GM12865 (cell line): ENCODE measurements at regions not wholly inside any gene's neighbourhood (a gene's known extent, or its start where the extent isn't known, plus 50 kb on each side); places are given as distances from the start of the nearest gene placed in this dataset.

ENCODE experiments used
- DNase-seq: peaks from one replicate; pipeline ENCODE4 v3.0.0; 2010; ENCODE audit warnings: low read depth
- H3K4me3 ChIP-seq: 2 replicates; pipeline ENCODE4 v1.5.1; 2011; ENCODE audit warnings: mild to moderate bottlenecking, low read depth, low read length, control low read depth
- TF ChIP-seq, protein P1 (sequence below): IDR thresholded peaks from 2 replicates; pipeline ENCODE4 v1.5.1; 2011; ENCODE audit warnings: low read length, control low read depth, low read depth, inconsistent platforms; ENCODE audit not compliant: insufficient read depth; ENCODE audit errors: missing control alignments

GRCh38 chr6:16078064-16078463, 50.8 kb upstream of the MYLIP start:
- H3K4me3 ChIP-seq: no peak overlapping the region
- TF ChIP-seq, protein P1, sequence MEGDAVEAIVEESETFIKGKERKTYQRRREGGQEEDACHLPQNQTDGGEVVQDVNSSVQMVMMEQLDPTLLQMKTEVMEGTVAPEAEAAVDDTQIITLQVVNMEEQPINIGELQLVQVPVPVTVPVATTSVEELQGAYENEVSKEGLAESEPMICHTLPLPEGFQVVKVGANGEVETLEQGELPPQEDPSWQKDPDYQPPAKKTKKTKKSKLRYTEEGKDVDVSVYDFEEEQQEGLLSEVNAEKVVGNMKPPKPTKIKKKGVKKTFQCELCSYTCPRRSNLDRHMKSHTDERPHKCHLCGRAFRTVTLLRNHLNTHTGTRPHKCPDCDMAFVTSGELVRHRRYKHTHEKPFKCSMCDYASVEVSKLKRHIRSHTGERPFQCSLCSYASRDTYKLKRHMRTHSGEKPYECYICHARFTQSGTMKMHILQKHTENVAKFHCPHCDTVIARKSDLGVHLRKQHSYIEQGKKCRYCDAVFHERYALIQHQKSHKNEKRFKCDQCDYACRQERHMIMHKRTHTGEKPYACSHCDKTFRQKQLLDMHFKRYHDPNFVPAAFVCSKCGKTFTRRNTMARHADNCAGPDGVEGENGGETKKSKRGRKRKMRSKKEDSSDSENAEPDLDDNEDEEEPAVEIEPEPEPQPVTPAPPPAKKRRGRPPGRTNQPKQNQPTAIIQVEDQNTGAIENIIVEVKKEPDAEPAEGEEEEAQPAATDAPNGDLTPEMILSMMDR: no peak
- peak; percentile 58 for DNase-seq

GRCh38 chr6:16069671-16070070, 59.2 kb upstream of the MYLIP start:
- TF ChIP-seq, protein P1: no peak
- no peak for DNase-seq
- no peak overlapping the region for H3K4me3 ChIP-seq

DNA sequence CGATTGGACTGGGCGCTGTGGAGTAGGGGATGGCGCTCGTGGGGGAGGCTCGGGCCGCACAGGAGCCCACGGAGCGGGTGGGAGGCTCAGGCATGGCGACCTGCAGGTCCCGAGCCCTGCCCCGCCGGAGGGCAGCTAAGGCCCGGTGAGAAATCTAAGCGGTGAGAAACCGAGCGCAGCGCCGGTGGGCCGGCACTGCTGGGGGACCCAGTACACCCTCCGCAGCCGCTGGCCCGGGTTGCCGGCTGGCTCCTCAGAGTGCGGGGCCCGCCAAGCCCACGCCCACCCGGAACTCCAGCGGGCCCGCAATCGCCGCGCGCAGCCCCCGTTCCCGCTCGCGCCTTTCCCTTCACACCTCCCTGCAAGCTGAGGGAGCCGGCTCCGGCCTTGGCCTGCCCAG, 59.7 kb upstream of the MYLIP start:
- H3K4me3 ChIP-seq: no peak overlapping the region
- TF ChIP-seq, protein P1: no peak
- no peak for DNase-seq

- no peak for DNase-seq
- TF ChIP-seq, protein P1: no peak
- no peak overlapping the region for H3K4me3 ChIP-seq
Observed at GRCh38 chr6:16067568-16067967, 61.3 kb upstream of the MYLIP start.

DNA sequence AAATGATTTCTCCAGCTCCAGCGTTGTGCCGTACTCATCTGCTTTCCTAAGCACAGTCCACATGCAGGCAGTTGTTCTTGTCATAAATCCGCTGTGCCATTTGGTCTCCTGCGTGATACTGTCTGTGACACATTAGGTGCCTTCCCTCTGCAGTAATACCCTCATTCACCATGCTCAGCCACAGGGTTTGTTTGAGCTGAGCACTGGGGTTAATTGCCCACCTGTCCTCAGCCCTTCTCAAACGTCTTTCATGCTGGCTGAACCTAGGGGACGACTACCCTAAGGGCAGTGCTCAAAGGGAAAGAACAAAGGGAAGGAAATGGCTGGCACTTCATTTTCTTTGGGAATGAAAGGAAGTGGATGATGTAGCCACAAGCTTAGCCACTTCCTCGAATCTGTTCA, 64.2 kb upstream of the MYLIP start:
- no peak for DNase-seq
- TF ChIP-seq, protein P1: no peak
- H3K4me3 ChIP-seq: no peak overlapping the region

DNA sequence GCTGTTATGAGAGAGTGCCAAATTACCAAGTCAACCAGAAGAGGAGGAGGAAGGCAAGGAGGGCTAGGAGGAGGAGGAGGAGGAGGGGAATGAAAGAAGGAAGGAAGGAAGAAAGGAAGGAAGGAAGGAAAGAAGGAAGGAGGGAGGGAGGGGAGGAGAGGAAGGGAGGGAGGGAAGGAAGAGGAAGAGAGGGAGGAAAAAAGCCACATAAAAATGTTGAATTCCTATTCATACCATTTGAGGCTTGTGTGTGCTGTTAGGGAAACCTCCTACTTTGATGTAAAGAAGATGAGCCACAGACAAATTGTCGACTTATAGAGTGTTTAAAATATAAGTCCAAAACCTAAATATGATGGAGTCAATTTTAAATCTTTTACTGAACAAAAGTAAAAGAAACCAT, 65.3 kb upstream of the MYLIP start:
- TF ChIP-seq, protein P1: no peak
- no peak for DNase-seq
- H3K4me3 ChIP-seq: no peak overlapping the region

DNA sequence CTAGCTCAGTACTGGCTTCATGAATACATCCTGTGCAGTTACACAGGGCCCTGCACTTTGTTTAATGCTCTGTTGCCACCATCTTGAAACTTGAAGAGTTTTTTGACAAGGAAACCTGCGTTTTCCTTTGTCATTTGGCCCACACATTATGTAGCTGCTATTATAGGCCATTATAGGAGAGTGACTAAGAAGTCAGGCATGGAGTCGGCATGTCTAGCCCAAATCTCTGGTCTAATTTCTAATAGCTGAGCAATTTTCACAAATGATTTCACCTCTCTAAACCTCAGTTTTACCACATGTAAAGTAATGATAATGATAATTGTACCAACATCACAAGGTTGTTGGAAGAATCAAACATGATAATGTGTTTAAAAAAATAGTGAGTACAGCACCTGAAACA, 67.1 kb upstream of the MYLIP start:
- no peak for DNase-seq
- no peak overlapping the region for H3K4me3 ChIP-seq
- TF ChIP-seq, protein P1: no peak
